ENCODE measurements at regions not wholly inside any gene's neighbourhood (a gene's known extent, or its start where the extent isn't known, plus 50 kb on each side); places are given as distances from the start of the nearest gene placed in this dataset.
"Not testable (repeated sequence)": the region's sequence is repeated elsewhere in the genome, so short reads cannot be mapped to it uniquely, and the experiment has no call there.

DNA sequence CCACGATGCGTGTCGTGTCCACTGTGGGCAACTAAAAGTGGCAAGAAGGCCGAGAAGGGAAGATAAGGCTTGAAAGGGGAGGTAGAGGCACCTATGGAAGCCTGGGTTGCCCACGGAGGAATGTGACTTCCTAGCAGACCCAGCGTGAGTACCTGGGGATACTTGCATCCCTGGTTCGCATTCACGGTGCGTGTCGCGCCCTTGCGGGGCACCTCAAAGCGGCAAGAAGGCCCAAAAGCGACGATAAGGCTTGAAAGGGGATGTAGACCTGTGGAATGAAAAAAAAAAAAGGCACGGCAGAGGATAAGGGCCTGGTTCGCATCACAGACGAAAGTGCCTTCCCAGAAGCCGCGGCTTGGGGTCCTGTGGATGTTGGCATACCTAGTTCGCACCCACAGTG, 282.9 kb downstream of the ALG10 start:
- DNase-seq, result no peak

DNA sequence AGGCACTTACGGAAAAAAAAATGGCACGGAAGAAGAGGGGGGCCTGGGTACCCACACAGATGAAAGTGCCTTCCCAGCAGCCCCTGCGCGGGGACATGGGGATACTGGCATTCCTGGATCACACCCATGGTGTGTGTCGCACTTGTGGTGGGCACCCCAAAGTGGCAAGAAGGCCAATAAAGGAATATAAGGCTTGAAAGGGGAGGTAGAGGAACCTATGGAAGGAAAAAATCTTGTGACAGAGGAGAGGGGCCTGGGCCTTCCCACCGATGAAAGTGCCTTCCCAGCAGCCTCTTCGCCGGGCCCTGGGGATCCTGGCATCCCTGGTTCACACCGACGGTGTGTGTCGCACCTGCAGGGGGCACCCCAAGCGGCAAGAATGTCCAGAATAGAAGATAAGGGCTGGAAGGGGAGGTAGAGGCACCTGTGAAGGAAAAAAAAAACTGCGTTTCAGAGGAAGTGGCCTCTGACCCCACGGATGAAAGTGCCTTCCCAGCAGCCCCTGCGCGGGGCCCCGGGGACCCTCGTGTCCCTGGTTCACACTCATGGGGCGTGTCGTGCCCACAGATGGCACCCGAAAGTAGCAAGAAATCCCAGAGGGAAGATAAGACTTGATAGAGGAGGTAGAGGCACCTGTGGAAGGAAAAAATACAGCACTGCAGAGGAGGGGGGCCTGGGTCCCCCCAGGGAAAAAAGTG, 284.0 kb downstream of the ALG10 start:
- no peak for DNase-seq

- DNase-seq, result not testable (repeated sequence)
Observed at GRCh38 chr12:34309806-34310804, 287.8 kb downstream of the ALG10 start.

DNA sequence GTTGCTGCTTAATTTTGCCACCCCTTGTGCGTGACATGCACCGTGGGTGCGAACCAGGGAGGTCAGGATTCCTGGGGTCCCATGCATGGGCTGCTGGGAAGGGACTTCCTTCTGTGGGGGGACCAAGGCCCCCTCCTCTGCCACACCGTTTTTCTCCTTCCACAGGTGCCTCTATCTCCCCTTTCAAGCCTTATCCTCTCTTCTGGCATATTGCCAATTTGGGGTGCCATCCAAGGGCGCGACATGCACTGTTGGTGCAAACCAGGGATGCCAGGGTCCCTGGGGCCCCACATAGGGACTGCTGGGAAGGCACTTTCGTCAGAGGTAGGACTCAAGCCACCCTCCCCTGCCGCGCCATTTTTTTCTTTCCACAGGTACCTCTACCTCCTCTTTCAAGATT, 289.0 kb downstream of the ALG10 start:
- no peak for DNase-seq

DNA sequence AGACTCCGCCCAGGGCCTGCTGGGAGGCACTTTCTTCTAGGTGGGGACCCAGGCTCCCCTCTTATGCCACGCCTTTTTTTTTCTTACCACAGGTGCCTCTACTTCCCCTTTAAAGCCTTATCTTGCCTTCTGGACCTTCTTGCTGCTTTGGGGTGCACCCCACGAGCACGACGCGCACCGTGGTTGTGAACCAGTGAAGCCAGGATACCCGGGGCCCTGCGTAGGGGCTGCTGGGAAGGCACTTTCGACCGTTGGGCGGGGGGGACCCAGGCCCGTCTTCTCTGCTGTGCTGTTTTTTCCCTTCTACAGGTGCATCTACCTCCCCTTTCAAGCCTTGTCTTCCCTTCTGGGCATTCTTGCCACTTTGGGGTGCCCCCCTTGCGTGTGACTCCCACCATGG, 305.4 kb downstream of the ALG10 start:
- DNase-seq, result no peak

DNA sequence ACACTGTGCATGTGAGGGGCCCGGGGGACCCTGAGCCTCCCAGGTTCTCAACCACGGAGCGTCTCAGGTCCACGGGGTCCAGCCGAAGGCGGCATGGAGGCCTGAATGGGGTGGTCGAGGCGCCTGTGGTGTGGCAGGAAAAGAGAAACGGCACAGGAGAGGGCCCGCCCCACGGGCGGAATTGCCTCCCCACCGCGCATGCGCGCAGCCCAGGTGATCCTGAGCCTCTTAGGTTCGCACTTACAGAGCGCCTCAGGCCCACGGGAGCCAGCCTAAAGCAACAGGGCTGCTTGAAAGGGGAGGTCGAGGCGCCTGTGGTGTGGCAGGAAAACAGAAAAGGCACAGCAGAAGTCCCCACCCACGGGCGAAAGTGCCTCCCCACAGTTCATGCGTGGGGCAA, 311.0 kb downstream of the ALG10 start:
- no peak for DNase-seq

GRCh38 chr12:34334538-34334937, 312.2 kb downstream of the ALG10 start:
- DNase-seq, result no peak

DNA sequence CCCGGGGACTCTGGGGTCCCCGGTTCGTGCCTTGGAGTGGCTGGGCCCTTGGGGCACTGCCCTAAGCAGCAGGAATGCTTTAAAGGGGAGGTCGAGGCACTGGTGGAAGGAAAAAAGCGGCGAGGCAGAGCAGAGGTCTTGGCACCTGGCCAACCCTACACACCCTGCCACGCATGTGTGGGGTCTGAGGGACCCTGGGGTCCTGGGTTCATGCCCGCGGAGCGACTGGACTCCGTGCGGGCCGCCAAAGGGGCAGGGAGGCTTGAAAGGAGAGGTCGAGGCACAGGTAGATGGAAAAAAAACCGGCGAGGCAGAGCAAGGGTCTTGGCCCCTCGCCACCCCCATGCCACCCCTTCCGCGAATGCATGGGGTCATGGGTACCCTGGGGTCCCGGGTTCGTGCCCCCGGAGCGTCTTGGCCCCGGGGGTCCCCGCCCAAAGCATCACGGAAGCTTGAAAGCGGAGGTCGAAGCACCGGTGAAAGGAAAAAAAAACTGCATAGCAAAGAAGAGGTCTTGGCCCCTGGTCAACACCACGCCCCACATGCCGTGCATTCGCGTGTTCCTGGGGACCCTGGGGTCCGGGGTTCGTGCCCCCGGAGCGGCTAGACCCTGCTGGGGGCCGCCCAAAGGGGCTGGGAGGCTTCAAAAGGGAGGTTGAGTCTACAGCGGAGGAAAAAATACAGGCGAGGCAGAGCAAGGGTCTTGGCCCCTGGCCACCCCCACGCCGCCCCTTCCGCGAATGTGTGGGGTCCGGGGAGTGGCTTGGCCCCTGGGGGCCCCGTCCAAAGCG, 312.9 kb downstream of the ALG10 start:
- no peak for DNase-seq

GRCh38 chr12:34335819-34336262, 313.5 kb downstream of the ALG10 start:
- DNase-seq, result peak in 1 of 2 experiments; percentile 5

GRCh38 chr12:34336619-34337465, 314.5 kb downstream of the ALG10 start:
- DNase-seq, result no peak

DNA sequence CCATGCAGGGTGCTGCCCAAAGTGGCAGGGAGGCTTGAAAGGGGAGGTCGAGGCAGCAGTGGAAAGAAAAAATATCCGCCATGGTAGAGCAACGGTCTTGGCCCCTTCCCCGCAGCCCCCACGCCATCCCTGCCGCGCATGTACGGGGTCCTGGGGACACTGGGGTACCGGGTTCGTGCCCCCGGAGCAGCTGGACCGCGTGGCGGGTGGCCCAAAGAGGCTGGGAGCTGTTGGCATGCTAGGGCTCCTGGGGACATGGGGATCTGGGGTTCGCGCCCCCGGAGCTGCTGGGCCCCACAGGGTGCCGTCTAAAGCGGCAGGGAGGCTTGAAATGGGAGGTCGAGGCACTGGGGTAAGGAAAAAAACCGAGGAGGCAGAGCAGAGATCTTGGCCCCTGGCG, 316.5 kb downstream of the ALG10 start:
- no peak for DNase-seq

GRCh38 chr12:34339922-34340321, 317.6 kb downstream of the ALG10 start:
- no peak for DNase-seq

- no peak for DNase-seq
Observed at GRCh38 chr12:34340534-34341361, 318.5 kb downstream of the ALG10 start.

DNA sequence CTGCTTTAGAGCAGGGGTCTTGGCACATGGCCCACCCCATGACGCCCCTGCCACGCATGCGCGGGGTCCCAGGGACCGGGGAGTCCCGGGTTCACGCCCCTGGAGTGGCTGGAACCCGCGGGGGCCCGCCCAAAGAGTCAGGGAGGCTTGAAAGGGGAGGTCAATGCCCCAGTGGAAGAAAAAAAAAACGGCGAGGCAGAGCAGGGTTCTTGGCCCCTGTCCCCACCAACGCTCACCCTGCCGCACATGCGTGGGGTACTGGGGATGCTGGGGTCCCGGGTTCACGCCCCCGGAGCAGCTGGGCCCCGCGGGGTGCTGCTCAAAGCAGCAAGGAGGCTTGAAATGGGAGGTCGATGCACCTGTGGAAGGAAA, 319.1 kb downstream of the ALG10 start:
- no peak for DNase-seq

DNA sequence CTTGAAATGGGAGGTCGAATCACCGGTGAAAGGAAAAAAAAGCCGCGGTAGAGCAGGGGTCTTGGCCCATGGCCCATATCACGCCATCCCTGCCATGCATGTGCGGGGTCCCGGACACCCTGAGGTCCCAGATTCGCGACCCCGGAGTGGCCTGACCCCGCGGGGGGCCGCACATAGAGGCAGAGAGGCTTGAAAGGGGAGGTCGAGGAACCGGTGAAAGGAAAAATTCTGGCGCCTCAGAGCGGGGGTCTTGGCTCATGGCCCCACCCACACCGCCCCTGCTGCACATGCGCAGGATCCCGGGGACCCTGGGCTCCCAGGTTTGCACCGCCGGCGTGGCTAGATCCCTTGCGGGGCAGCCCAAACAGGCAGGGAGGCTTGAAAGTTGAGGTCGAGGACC, 319.8 kb downstream of the ALG10 start:
- DNase-seq, result no peak

- no peak for DNase-seq
Observed at GRCh38 chr12:34343345-34343744, 321.0 kb downstream of the ALG10 start.

GRCh38 chr12:34343766-34344165, 321.5 kb downstream of the ALG10 start:
- DNase-seq, result no peak

GRCh38 chr12:34344851-34345522, 322.7 kb downstream of the ALG10 start:
- DNase-seq, result no peak

GRCh38 chr12:34345801-34346200, 323.5 kb downstream of the ALG10 start:
- peak in 1 of 2 experiments; percentile 10 for DNase-seq

DNA sequence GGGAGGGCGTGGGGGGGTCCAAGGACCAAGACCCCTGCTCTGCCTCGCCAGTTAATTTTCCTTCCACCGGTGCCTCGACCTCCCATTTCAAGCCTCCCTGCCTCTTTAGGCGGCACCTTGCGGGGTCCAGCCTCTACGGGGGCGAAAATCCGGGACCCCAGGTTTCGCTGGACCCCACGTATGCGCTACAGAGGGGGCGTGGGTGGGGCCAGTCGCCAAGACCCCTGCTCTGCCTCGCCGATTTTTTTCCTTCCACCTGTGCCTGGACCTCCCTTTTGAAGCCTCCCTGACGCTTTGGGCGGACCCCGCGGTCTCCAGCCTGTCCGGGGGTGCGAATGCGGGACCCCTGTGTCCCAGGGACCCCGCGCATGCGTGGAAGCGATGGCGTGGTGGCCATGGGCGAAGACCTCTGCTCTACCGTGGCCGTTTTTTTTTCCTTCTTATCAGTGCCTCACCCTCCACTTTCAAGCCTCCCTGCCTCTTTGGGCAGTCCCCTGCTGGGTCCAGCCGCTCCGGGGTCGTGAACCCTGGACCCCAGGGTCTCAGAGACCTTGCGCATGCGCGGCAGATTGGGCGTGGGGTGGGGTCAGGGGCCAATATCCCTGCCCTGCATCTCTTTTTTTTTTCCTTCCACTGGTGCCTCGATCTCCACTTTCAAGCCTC, 324.2 kb downstream of the ALG10 start:
- no peak for DNase-seq

Data from NCI-H524 (cell line).